Ishikawa (cell line): ENCODE measurements at regions not wholly inside any gene's neighbourhood (a gene's known extent, or its start where the extent isn't known, plus 50 kb on each side); places are given as distances from the start of the nearest gene placed in this dataset.

ENCODE experiments used
- CEBPB ChIP-seq: IDR thresholded peaks from 2 replicates; pipeline ENCODE4 v1.6.1; 2012
- CREB1 ChIP-seq: IDR thresholded peaks from 2 replicates; pipeline ENCODE4 v1.6.1; 2012; ENCODE audit warnings: low read depth
- EP300 ChIP-seq: IDR thresholded peaks from 2 replicates; pipeline ENCODE4 v1.6.1; 2012; ENCODE audit warnings: borderline replicate concordance
- FOXM1 ChIP-seq: IDR thresholded peaks from 2 replicates; pipeline ENCODE4 v1.6.1; 2012; ENCODE audit warnings: low read depth, borderline replicate concordance
- MAX ChIP-seq: IDR thresholded peaks from 2 replicates; pipeline ENCODE4 v1.6.1; 2012
- RAD21 ChIP-seq: IDR thresholded peaks from 2 replicates; pipeline ENCODE4 v1.6.1; 2012; ENCODE audit warnings: low read depth
- REST ChIP-seq: IDR thresholded peaks from 2 replicates; pipeline ENCODE4 v1.6.1; 2012; ENCODE audit warnings: low read depth, mild to moderate bottlenecking
- TAF1 ChIP-seq: IDR thresholded peaks from 2 replicates; pipeline ENCODE4 v1.6.1; 2012; ENCODE audit warnings: low read depth, mild to moderate bottlenecking
- TCF12 ChIP-seq: IDR thresholded peaks from 2 replicates; pipeline ENCODE4 v1.6.1; 2012; ENCODE audit warnings: low read depth
- TEAD4 ChIP-seq: IDR thresholded peaks from 2 replicates; pipeline ENCODE4 v1.6.1; 2012
- ZBTB7A ChIP-seq: IDR thresholded peaks from 2 replicates; pipeline ENCODE4 v1.6.1; 2012; ENCODE audit warnings: low read depth

GRCh38 chr2:23015651-23016200 is 369.3 kb upstream of the KLHL29 start:
- TF ChIP-seq RAD21 (no peak), TAF1 (no peak), REST (no peak), CREB1 (no peak), MAX (no peak), ZBTB7A (no peak), TEAD4 (no peak), EP300 (no peak), TCF12 (no peak), CEBPB (no peak), FOXM1 (no peak)
